GM23338 (cell line): ENCODE measurements at regions not wholly inside any gene's neighbourhood (a gene's known extent, or its start where the extent isn't known, plus 50 kb on each side); places are given as distances from the start of the nearest gene placed in this dataset.

Experiments used
- TF ChIP-seq, protein P1 (sequence below), 2 experiments: fragments of 200-600 bp in 1 of 2; sonication (generic) in 1 of 2; conservative IDR thresholded peaks; 2 replicates each; pipeline versions ENCODE4 v1.5.1 to v1.6.1; 2016 to 2017; ENCODE audit warnings: antibody characterized with exemption in 2 of 2, low read depth in 2 of 2, mild to moderate bottlenecking in 2 of 2, moderate library complexity in 1 of 2
- TF ChIP-seq, protein P2 (sequence below): IDR thresholded peaks from one replicate; pipeline ENCODE4 v1.6.1; 2018; ENCODE audit warnings: antibody characterized with exemption; ENCODE audit not compliant: unreplicated experiment
- TF ChIP-seq, protein P3 (sequence below): IDR thresholded peaks from 2 replicates; pipeline ENCODE4 v1.6.1; 2016; ENCODE audit warnings: antibody characterized with exemption

DNA sequence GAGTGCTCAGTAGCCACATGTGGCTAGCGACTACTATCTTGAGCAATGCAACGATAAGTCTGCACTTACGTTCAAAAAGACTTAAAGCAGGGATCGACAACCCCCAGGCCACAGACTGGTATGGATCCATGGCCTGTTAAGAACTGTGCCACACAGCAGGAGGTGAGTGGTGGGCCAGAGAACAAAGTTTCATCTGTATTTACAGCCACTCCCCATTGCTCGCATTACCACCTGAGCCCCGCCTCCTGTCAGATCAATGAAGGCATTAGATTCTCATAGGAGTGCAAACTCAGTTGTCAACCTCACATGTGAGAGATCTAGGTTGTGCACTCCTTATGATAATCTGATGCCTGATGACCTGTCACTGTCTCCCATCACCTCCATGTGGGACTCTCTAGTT is 103.6 kb upstream of the ZRANB2 start:
- TF ChIP-seq, protein P1, sequence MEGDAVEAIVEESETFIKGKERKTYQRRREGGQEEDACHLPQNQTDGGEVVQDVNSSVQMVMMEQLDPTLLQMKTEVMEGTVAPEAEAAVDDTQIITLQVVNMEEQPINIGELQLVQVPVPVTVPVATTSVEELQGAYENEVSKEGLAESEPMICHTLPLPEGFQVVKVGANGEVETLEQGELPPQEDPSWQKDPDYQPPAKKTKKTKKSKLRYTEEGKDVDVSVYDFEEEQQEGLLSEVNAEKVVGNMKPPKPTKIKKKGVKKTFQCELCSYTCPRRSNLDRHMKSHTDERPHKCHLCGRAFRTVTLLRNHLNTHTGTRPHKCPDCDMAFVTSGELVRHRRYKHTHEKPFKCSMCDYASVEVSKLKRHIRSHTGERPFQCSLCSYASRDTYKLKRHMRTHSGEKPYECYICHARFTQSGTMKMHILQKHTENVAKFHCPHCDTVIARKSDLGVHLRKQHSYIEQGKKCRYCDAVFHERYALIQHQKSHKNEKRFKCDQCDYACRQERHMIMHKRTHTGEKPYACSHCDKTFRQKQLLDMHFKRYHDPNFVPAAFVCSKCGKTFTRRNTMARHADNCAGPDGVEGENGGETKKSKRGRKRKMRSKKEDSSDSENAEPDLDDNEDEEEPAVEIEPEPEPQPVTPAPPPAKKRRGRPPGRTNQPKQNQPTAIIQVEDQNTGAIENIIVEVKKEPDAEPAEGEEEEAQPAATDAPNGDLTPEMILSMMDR (conservative IDR thresholded peaks at IDR 0.05; ENCODE audit: low read depth in 2 of 2): no peak
- TF ChIP-seq, protein P2, sequence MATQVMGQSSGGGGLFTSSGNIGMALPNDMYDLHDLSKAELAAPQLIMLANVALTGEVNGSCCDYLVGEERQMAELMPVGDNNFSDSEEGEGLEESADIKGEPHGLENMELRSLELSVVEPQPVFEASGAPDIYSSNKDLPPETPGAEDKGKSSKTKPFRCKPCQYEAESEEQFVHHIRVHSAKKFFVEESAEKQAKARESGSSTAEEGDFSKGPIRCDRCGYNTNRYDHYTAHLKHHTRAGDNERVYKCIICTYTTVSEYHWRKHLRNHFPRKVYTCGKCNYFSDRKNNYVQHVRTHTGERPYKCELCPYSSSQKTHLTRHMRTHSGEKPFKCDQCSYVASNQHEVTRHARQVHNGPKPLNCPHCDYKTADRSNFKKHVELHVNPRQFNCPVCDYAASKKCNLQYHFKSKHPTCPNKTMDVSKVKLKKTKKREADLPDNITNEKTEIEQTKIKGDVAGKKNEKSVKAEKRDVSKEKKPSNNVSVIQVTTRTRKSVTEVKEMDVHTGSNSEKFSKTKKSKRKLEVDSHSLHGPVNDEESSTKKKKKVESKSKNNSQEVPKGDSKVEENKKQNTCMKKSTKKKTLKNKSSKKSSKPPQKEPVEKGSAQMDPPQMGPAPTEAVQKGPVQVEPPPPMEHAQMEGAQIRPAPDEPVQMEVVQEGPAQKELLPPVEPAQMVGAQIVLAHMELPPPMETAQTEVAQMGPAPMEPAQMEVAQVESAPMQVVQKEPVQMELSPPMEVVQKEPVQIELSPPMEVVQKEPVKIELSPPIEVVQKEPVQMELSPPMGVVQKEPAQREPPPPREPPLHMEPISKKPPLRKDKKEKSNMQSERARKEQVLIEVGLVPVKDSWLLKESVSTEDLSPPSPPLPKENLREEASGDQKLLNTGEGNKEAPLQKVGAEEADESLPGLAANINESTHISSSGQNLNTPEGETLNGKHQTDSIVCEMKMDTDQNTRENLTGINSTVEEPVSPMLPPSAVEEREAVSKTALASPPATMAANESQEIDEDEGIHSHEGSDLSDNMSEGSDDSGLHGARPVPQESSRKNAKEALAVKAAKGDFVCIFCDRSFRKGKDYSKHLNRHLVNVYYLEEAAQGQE: no peak
- TF ChIP-seq, protein P3, sequence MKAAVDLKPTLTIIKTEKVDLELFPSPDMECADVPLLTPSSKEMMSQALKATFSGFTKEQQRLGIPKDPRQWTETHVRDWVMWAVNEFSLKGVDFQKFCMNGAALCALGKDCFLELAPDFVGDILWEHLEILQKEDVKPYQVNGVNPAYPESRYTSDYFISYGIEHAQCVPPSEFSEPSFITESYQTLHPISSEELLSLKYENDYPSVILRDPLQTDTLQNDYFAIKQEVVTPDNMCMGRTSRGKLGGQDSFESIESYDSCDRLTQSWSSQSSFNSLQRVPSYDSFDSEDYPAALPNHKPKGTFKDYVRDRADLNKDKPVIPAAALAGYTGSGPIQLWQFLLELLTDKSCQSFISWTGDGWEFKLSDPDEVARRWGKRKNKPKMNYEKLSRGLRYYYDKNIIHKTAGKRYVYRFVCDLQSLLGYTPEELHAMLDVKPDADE: no peak
